ENCODE measurements at regions not wholly inside any gene's neighbourhood (a gene's known extent, or its start where the extent isn't known, plus 50 kb on each side); places are given as distances from the start of the nearest gene placed in this dataset.
"Not testable (repeated sequence)": the region's sequence is repeated elsewhere in the genome, so short reads cannot be mapped to it uniquely, and the experiment has no call there.

DNA sequence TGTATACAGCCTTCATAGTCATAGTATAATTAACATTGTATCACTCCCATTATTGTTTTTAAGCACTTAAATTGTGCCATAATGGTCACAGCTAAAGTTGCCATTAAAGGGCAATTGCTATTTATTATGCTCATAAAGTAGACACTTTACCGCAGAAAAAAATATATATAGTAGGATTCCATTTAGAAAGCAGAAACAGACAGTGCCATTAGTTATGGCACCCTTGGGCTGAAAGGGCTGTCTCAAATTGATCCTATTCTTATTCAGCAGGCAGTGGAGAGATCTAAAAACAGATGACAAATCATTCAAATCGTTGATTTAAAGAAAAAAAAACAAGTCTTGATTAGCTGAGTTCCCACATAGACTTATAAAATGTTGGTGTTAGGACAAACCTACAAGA is 514.2 kb upstream of the ROBO2 start:
- TF ChIP-seq, protein P1, sequence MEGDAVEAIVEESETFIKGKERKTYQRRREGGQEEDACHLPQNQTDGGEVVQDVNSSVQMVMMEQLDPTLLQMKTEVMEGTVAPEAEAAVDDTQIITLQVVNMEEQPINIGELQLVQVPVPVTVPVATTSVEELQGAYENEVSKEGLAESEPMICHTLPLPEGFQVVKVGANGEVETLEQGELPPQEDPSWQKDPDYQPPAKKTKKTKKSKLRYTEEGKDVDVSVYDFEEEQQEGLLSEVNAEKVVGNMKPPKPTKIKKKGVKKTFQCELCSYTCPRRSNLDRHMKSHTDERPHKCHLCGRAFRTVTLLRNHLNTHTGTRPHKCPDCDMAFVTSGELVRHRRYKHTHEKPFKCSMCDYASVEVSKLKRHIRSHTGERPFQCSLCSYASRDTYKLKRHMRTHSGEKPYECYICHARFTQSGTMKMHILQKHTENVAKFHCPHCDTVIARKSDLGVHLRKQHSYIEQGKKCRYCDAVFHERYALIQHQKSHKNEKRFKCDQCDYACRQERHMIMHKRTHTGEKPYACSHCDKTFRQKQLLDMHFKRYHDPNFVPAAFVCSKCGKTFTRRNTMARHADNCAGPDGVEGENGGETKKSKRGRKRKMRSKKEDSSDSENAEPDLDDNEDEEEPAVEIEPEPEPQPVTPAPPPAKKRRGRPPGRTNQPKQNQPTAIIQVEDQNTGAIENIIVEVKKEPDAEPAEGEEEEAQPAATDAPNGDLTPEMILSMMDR (IDR thresholded peaks at IDR 0.05; ENCODE audit: low read depth, low read length, missing control alignments) = no peak
- DNase-seq (ENCODE audit: extremely low read depth, low read depth) = no peak
- no peak overlapping the region for H3K4me3 ChIP-seq (replicated peaks; ENCODE audit: low read depth, low read length)

DNA sequence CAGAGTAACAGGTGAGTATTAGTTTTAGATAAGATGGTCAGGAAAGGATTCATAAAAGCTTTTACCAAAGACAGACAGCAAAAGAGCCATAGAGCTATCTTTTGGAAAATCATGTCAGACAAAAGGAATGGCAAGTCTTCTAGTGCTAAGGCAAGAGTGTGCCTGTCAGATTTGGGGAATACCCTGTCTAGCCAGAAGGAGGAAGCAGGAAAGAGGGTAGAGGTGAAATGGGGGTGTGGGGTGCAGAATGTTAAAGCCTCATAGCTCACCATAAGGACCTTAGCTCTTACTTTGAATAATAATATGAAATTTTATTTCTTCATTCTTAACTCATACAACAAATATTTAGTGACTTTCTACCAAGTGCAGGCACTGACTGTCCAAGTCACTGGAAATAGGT is 512.1 kb upstream of the ROBO2 start:
- no peak overlapping the region for H3K4me3 ChIP-seq (replicated peaks; ENCODE audit: low read depth, low read length)
- TF ChIP-seq, protein P1 (IDR thresholded peaks at IDR 0.05; ENCODE audit: low read depth, low read length, missing control alignments) = no peak
- no peak for DNase-seq (ENCODE audit: extremely low read depth, low read depth)

DNA sequence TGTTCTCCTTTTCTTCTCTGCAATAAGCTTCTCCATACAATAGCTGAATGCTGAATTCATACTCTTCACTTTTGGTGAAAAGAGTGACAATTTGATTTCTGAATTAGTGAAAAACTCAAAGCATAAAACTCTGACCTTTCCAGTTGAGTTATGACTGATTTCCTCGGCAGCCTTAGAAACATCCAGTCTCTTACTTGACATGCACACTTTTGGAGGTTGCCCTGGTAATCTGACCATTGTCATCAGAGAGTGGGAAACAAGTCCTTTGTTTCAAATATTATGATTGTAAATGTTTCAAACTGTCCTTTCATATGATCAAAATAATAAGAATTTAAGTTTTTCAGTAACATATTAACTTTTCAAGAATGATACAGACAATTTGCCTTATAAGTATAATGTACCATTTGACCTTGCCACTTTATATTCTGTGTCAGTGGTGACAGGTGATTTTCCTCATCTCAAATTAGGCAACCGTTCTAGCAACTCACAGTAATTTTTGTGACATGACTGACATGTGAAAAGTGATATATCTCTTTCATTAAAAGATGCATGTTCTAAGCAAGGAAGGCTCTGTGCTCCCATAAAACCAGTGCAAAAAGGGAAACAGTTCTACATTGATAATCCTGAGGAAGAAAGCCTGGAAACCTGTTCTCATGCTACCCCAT is 507.6 kb upstream of the ROBO2 start:
- H3K4me3 ChIP-seq (replicated peaks; ENCODE audit: low read depth, low read length) = no peak overlapping the region
- TF ChIP-seq, protein P1 (IDR thresholded peaks at IDR 0.05; ENCODE audit: low read depth, low read length, missing control alignments) = no peak
- no peak for DNase-seq (ENCODE audit: extremely low read depth, low read depth)

DNA sequence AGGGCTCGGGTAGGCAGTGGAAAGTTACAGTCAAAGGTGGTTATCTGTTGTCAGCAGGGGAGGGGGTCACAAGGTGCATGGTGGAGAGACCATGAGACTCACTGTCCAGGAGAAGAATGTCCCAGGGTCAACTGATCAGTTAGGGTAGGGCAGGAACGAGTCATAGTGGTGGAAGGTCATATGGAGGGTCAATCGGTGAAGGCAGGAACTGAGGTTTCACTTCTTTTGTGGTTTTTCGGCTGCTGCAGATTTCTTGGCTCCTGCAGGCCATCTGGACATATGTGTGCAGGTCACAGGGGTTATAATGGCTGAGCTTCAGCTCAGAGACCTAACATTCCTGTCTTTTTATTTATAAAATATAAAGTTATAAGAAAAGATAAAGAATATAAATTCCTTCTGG is 506.2 kb upstream of the ROBO2 start:
- H3K4me3 ChIP-seq (replicated peaks; ENCODE audit: low read depth, low read length); DNase-seq (ENCODE audit: extremely low read depth, low read depth): not testable (repeated sequence)

DNA sequence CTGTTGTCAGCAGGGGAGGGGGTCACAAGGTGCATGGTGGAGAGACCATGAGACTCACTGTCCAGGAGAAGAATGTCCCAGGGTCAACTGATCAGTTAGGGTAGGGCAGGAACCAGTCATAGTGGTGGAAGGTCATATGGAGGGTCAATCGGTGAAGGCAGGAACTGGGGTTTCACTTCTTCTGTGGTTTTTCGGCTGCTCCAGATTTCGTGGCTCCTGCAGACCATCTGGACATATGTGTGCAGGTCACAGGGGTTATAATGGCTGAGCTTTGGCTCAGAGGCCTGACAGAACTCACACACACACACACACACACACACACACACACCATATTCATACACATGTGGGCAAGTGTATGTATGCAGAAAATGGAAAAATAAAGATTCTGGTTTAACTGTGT is 502.0 kb upstream of the ROBO2 start:
- not testable (repeated sequence) for H3K4me3 ChIP-seq (replicated peaks; ENCODE audit: low read depth, low read length); DNase-seq (ENCODE audit: extremely low read depth, low read depth)

DNA sequence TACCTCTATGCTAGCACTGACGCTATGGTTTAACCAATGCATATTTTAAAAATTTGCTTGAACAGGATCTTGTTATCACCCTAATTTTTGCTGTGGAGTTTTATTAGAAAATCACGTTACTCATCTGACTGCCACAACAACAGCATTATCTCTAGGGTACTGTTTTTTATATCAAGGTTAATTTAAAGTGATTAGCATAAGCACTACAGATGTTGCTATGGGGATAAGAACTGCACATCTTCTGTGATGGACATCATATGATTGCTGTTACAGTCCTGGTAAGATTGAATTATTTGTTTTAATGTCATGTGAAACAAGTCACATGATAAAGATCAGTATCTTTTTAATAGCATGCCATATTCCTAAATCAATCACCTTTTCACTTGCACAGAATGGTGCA is 492.2 kb upstream of the ROBO2 start:
- DNase-seq (ENCODE audit: extremely low read depth, low read depth) = no peak
- H3K4me3 ChIP-seq (replicated peaks; ENCODE audit: low read depth, low read length) = no peak overlapping the region
- TF ChIP-seq, protein P1 (IDR thresholded peaks at IDR 0.05; ENCODE audit: low read depth, low read length, missing control alignments) = no peak

DNA sequence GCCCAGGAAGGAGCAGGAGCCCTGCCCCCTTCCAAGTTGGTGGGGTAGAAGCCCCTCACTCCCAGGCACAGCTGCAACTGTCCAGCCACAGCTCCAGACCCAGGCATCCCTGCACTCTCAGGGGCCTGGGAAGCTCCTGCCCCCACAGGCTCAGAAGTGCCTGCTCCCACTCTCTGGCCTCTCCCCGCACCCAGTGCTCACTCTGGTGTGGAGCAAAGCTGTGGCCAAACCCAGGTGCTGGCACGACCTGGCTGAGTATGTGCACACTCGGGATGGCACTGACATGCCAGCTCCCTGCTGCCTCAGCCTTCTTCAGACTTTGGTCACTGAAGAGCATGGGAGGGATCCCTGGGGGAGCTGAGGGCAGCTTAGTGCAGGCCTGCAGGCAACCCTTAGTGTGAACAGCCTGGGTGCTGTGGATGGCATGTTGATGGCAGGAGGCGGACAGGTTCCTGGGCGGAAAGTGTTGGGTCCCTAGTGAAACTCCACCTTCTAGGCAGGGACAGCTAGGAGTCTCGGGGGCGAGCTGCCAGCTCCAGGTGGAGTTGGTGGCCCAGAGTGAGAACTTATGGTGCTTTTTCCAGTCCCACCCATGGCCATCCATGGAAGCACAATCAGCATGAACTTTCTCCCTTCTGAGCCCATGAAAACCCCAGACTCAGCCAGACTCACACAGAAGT is 489.2 kb upstream of the ROBO2 start:
- DNase-seq (ENCODE audit: extremely low read depth, low read depth) = no peak
- H3K4me3 ChIP-seq (replicated peaks; ENCODE audit: low read depth, low read length) = no peak overlapping the region
- TF ChIP-seq, protein P1 (IDR thresholded peaks at IDR 0.05; ENCODE audit: low read depth, low read length, missing control alignments) = no peak

DNA sequence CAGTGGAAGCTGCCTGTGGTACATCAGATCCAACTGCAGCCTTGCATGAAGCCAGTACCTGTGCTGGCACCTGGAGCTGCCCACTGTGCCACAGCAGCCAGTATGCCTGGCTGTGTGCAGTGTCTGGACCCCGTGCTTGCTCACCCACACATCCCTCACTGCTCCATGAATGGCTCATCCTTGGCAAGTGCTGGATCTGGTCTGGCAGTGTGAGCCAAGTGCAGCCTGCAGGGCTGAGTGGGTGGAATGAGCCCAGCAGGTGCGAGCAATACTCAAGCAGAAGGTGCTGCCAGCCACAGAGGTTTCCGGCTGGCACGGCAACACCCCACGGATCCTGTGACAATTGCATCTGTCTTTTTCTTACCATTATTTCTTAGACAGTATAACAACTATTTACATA is 488.2 kb upstream of the ROBO2 start:
- DNase-seq (ENCODE audit: extremely low read depth, low read depth) = no peak
- H3K4me3 ChIP-seq (replicated peaks; ENCODE audit: low read depth, low read length) = no peak overlapping the region
- TF ChIP-seq, protein P1 (IDR thresholded peaks at IDR 0.05; ENCODE audit: low read depth, low read length, missing control alignments) = no peak
